ENCODE measurements at regions not wholly inside any gene's neighbourhood (a gene's known extent, or its start where the extent isn't known, plus 50 kb on each side); places are given as distances from the start of the nearest gene placed in this dataset.
"Not testable (repeated sequence)": the region's sequence is repeated elsewhere in the genome, so short reads cannot be mapped to it uniquely, and the experiment has no call there.

GRCh38 chr14:85336817-85337216, 193.1 kb upstream of the FLRT2 start:
- no peak for DNase-seq

- no peak for DNase-seq
Observed at GRCh38 chr14:85338895-85339294, 191.0 kb upstream of the FLRT2 start.

GRCh38 chr14:85342858-85343607, 186.9 kb upstream of the FLRT2 start:
- no peak for DNase-seq

- DNase-seq, result no peak
Observed at GRCh38 chr14:85344171-85344570, 185.8 kb upstream of the FLRT2 start.

GRCh38 chr14:85344847-85345570, 184.9 kb upstream of the FLRT2 start:
- peak; percentile 66 for DNase-seq

- DNase-seq, result no peak
Observed at GRCh38 chr14:85350667-85351066, 179.3 kb upstream of the FLRT2 start.

GRCh38 chr14:85352588-85352987, 177.4 kb upstream of the FLRT2 start:
- not testable (repeated sequence) for DNase-seq

- DNase-seq, result no peak
Observed at GRCh38 chr14:85357120-85357519, 172.8 kb upstream of the FLRT2 start.

GRCh38 chr14:85358136-85358785, 171.7 kb upstream of the FLRT2 start:
- DNase-seq, result no peak

- DNase-seq, result no peak
Observed at GRCh38 chr14:85359505-85359904, 170.4 kb upstream of the FLRT2 start.

GRCh38 chr14:85363358-85363757, 166.6 kb upstream of the FLRT2 start:
- DNase-seq, result no peak

GRCh38 chr14:85366226-85366625, 163.7 kb upstream of the FLRT2 start:
- DNase-seq, result no peak

GRCh38 chr14:85380881-85381280, 149.1 kb upstream of the FLRT2 start:
- DNase-seq, result no peak

- DNase-seq, result no peak
Observed at GRCh38 chr14:85382341-85382740, 147.6 kb upstream of the FLRT2 start.

- no peak for DNase-seq
Observed at GRCh38 chr14:85387181-85387580, 142.8 kb upstream of the FLRT2 start.

GRCh38 chr14:85390236-85390635, 139.7 kb upstream of the FLRT2 start:
- DNase-seq, result no peak

GRCh38 chr14:85391455-85391854, 138.5 kb upstream of the FLRT2 start:
- no peak for DNase-seq

GRCh38 chr14:85391892-85392291, 138.1 kb upstream of the FLRT2 start:
- DNase-seq, result no peak

- DNase-seq, result no peak
Observed at GRCh38 chr14:85399186-85399585, 130.8 kb upstream of the FLRT2 start.

- no peak for DNase-seq
Observed at GRCh38 chr14:85400678-85401077, 129.3 kb upstream of the FLRT2 start.

GRCh38 chr14:85401384-85401783, 128.6 kb upstream of the FLRT2 start:
- no peak for DNase-seq

- peak; percentile 49 for DNase-seq
Observed at GRCh38 chr14:85402569-85403162, 127.3 kb upstream of the FLRT2 start.

- no peak for DNase-seq
Observed at GRCh38 chr14:85409481-85410210, 120.3 kb upstream of the FLRT2 start.
